GM21619 (cell line): ENCODE measurements at regions not wholly inside any gene's neighbourhood (a gene's known extent, or its start where the extent isn't known, plus 50 kb on each side); places are given as distances from the start of the nearest gene placed in this dataset.
"Not testable (repeated sequence)": the region's sequence is repeated elsewhere in the genome, so short reads cannot be mapped to it uniquely, and the experiment has no call there.

Experiments
- ATAC-seq: cut with Tn5 transposase; IDR thresholded peaks from one replicate; pipeline ENCODE4 v1.9.1; 2021; ENCODE audit not compliant: unreplicated experiment

DNA sequence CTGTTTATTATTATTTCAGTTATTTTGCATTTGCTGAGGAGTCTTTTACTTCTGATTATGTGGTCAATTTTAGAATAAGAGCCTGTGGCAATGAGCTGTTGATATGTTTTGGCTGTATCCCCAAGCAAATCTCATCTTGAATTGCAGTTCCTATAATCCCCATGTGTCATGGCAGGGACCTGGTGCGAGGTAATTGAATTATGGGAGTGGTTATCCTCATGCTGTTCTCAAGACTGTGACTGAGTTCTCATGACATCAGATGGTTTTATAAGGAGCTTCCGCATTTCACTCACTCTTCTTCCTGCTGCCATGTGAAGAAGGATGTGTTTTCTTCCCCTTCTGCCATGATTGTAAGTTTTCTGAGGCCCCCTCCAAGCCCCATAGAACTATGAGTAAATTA lies 114.9 kb upstream of the SLCO6A1 start:
- no peak for ATAC-seq

DNA sequence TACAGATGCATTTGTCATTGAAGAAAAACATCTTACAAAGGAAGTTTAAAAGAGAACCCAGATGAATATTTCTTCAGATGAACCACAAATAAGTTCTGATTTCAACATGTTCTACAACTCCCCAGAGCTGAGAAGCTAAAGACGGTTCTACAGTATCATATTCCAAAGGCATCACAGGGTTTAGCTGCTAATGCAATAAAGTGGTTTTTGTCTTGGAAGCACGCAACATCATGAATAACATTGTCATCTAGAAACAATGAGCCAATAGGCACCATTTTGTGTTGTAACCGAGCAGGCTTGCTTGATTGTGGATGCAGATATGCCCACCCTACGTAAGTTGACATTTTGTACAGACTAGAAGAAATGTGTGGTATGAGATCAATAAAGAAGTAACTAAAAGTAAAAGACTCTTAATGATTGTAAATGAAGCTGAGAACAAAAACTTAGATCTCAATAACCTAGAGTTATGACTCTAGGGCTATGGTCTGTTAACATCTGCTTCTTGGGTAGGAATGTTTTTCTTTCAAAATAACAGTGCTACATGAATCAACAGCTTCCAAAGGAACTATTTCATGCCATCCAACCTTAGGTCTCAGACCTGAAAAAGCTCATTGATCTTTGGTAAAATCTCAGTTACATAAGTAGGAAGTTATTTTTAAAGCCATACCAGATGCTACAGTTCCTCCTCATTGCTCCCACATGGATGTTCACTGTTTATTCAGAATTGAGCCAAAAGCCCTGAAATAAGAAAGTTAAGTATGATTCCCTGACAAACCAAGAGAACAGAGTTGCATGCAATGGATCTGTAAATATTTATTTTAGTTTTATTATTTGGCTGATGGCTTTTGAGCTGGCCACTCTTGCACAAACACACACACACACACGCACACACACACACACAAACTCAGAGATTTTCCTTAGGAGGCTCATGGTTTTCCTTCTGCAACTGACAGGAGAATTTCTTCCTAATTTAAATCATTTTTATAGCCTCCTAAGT lies 118.7 kb upstream of the SLCO6A1 start:
- no peak for ATAC-seq

DNA sequence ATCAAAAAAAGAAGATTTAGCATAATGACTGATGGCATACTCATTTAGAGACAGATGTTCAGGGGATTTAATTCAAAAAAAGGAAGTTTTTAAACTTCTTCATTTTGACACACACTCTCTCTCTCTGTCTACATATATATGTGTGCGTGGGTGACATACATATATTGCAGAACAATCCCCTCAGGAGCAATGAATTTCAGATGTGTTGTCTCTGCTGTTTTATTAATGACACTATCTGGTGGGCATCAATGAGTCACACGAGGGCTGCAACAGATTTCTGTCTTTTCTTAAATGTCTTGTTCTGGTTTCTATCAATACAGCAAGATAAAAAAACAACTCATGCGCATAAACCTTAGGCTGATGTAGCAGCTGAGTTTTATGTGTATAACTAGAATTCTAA lies 123.5 kb upstream of the SLCO6A1 start:
- ATAC-seq = no peak

DNA sequence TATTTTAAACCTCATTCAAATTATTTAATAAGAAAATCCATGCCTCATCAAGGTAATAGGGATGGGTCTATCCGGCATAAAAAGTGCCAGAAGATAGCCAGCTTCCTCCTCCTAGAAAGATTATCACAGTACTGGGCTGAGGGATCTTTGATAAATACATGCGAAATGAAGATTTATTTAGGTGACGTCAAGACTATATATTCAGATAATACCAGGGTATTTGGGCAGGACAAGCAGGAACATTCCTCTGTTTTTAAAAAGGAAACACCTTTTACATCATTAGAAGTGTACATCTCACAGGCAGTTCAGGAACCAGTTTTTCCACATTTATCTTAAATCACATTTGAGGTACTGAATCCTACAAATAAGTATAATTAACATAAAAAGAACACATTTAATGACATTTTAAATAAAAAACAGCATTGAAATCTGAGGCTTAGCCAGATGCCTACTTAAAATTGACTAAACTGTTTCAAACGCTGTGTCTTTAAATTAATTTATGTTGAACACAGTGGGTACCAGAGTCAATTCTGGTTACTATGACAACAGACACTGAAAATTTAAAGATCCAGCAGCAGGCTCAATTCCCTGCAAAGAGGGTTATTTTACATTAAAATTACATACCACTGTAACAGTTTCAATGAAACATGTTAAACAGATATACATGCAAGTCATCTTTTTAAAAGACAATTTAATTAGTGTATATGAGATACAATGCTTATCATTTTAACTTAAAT lies 124.7 kb upstream of the SLCO6A1 start:
- ATAC-seq = no peak

DNA sequence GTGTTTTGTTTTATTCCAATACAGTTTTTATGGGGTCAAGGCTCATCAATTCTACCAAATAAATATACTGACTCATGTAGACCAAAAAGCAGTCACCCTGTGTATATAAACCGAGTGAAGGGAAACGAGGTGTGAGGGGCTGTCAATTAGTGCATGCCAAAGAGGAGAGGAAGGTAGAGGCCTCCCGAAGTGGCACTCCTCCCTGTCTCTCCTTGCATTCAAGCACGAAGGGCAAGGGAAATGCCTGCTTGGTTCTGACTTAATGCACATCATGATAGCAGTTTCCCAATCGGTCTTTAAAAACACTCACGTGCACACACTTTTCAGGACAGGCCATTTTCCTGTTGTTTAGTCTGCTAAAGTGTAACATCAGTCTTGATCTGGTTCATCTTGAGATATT lies 125.6 kb upstream of the SLCO6A1 start:
- ATAC-seq = no peak

DNA sequence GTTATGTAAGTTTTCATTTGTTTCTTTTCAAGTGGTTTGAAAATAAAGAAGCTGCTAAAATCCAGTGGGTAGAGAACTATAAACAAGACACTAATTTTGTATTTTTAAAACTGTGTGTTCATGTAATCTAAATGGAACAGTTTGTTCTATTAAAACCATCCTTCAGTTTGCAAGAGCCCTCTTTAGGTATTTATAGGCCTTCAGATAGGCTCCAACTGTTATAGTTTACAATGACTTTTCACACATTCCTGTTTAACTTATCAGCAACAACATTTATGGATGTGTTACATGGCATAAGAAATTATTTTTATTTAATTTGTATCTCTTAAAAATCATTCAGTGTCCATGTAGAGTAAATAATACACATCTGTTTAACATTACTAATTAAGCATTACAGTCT lies 126.7 kb upstream of the SLCO6A1 start:
- no peak for ATAC-seq

DNA sequence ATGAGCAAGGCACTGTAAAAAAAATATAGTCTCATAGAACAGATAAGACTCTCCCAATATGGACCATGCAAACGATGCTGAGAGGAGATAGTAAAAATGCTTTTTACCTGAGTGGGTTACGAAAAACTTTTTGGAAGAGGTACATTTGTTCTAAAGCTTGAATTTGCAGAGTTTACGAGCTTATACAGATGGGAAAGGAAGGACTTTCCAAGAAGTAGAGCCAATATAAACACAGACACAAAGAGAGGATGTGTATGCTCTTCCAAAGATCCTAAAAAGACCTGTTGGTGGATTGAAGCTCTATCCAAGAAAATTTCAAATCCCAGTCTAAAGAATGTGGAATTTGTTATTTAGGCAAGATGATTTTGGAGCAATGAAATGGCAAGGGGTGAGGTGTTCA lies 127.1 kb upstream of the SLCO6A1 start:
- ATAC-seq = no peak

DNA sequence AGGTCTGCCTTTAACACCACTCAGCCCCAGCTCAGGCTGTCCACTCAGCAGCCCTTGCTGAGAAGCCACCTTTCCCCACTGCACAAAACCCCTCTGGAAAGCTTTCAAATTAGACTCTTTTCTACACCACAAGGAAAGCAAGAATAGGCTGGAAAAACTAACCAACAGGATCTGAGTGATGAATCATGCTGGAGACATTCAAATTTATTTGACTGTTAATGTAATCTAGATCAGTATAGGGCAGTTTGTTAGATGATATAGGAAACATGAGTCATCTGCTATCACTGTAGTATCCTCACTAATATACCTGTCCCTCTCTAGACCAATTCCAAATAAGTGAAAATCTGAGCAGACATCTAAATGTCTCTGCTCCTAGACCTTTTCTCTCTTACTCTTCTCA lies 127.8 kb upstream of the PAM start:
- ATAC-seq = no peak

DNA sequence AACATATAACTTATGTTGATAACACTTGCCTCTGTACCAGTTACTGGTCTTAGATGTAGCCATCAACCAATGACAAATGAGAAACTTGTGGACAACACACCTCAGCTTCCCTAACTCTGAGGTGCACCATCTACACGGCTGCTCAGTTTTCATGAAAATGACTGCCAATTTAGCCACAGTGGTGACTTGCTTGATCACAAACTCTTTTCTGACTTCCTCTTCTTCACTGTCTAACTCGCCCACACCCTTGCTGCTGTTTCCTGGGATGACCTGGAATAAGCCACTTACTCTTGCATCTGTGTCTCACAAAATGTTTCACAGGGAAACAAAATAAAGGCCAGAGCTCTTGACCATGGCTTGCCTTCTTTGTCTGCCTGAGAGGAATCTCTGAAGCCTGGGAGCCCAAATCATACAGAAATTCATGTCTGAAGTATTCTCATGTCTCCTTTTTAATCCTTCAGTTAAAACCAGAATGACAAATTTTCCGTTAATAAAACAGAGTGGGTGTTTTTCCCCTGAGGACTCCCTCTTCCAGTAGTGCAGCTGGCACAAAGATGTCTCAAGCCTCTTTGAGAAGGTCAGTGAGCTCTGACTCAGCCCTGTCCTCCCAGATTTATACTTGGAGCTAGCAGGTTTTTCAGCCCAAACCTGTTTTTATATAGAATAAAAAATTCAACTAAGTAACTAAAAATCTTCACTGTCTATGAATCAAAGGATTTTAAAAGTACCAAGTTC lies 126.5 kb upstream of the PAM start:
- no peak for ATAC-seq

DNA sequence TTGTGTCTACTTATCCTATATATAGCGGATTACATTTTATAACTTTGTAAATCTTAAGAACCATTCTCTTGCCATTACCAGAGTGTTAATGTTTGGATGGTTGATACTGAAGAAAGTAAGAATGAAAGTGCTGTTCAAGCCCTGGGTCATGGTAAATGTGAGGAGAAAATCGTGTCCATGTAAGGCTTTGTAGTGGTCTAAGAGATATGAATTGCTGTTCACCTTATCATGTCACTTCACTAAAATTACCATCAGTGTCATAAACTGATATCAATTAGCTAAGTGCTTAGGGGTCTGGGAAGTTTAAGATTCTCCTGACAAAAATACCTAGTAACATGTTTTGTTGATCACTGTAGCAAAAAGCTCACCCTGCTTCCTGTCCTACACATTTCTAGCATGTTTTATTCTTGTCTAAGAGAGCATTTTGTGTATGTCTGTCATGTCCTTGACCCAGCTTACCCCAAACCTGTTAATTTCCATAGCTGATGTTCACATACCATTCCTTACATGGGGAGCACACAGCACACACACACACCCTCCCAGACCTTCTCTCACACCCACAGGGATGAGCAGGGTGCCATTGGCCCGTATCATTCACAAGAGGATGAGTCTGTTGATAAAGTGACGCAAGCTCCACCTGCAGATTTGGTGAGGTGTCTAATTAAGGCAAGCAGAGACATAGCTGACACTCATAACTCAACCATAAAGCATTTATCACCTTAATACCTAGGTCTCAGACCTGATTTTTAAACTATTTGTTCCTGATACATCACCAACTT lies 125.1 kb upstream of the PAM start:
- no peak for ATAC-seq

DNA sequence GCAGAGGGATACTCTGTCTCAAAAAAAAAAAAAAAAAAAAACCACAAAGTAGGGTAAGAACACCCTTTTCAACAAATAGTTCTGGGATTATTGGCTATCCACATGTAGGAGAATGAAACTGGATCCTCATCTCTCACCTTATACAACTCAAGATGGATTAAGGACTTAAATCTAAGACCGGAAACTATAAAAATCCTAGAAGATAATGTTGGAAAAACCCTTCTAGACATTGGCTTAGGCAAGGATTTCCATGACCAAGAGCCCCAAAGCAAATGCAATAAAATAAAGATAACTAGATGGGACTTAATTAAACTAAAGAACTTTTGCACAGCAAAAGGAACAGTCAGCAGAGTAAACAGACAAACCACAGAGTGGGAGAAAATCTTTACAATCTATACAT lies 119.7 kb upstream of the PAM start:
- not testable (repeated sequence) for ATAC-seq

DNA sequence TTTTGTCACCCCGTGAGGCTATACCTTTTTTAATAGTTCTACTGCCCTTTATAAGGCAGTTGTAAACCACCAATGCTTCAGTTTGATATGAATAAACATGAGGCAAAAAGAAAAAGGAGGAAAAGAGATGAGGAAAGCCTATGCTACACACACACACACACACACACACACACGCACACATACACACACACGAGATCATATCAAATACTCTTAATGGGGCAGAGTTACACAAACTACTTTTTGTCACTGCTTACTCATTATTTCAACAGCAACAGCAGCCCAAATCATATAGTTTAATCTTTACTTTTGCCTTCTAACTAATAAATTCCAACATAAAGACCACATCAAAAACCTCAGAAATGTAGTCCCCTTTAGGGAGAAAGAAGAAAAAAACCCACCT lies 116.8 kb upstream of the PAM start:
- no peak for ATAC-seq

DNA sequence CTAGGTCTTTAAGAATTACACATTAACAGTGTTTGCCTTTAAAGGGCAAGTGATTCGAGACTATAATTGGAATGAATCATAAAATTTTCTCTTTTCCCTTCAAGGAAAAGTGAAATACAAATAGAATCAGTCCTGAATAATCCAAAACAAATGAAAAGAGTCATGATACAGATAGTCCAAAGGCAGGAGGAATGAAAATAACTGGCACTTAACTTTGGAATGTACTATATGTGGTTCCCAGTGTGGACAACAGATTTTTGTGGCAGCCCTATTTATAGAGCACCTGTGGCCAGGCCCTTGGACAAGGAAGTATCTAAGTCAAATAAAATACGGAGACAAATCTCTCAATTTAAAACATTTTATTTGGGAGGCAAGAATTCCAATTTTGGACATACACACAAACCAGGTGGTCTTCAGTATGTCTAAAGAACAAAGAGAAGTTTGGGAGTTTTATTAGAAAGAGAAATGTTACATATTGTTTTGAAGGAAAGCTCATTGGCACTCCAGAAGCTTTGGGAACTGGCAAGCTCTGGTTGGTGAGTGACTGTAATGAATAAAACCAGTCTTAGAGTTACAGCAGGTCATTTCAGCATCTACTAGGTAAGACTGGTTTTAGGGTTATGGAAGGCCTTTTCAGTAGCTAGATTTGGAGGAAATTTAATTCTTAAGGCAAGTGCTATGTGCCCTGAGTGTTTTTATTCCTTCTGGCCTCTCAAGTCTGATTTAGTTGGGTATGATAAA lies 116.0 kb upstream of the PAM start:
- no peak for ATAC-seq

DNA sequence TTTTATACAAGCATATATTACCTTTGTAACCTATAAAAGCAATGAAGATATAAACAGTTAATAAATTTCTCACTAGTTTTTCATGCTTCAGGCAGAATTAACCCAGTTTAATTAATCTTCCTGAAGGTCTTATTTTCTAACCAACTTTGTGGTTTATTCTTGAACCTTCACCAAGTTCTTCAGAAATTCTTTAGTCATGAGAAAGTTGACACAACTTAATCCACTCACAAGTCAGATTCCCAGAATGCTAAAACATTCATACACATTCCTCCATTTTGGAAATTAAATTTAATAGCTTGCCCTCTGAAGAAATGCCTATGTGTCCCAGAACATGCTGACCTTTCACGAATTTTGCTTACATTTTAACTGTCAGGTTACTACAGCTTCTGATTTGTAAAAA lies 105.4 kb upstream of the PAM start:
- no peak for ATAC-seq

DNA sequence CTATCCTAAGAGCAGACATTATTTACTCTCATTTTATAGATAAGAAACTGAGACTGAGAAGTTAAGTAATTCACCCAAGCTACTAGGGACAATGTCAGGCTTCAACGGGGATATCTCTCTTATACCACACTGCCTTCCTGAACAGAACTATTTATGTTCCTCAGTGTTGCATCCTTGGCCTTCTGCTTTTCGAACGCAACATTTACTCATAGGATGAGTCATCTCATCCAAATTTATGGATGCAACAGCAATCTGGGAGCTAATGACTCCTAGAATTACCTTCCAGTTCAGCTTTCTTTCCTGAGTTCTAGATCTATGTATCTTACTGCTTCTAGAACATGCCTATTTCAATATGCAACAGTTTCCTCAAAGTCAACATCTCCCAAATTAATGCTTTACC lies 103.6 kb upstream of the PAM start:
- ATAC-seq = no peak

DNA sequence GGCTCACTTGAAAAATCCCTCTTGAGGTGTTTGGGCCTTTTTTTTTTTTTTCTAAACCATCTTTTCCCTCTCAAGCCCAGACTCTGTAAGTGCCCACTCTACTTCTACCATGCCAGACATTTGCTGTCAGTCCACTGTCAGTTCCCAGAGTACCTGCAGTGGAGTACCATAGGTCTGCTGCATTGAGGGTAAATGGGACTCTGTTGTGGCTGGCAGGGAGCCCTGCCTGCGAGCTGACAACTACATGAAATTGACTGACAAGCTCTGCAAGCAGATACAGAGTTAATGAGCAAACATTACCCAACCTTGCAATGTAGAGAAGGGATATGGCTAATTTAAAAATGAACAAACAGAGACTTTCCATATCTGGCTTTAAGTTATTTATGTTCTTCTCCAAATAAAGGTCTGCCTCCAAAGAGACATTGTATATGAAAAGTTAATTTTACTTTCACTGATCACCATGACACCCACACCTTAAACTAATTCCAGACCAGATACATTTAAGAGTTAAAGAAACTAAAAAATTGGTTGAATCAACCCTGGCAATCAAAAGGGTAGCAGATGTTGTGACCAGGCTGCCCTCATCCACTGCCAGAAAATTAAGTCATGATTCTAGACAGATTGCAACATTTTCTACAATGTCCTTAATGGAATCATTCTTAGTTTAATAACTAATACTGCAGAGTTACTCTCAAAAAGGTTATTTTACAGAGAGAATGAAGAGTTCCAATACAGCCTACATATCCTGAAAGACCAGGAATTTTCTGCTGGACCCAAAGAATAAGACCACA lies 100.4 kb upstream of the PAM start:
- ATAC-seq = no peak

DNA sequence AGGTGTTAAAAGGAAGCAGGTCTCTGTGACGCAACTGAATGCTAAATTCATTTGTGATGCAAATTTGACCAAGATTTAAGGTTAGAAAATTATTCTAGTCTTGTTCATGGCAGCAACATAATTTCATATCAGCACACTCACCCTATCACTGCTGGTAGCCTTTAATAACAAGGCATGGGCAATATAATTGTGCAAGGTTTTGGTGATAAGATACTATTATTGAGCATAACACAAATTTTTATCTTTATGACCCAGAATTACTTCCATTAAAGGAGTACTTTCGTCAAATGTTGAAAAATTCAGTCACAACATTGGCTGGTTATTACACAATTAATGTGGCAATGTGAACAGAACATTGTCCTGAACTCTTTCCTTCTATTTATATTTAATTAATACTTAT lies 96.0 kb upstream of the PAM start:
- no peak for ATAC-seq

DNA sequence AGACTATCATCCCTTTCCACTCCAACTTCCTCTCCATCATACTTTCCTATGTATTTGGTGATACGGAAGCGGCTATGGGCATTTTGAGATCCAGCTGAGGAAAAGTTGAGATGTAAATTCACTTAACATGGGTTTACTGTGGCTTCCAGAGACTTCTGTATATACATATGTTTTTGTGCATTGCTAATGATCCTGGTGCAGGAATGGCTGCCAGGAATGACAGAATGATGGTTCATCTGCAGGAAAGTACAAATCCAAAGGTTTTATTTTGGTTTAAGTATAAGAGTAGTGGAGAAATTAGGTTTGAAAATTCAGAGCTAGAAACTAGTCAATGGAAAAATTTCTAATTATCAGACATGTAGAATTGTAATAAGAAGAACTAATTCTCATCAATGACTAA lies 95.0 kb upstream of the PAM start:
- no peak for ATAC-seq

DNA sequence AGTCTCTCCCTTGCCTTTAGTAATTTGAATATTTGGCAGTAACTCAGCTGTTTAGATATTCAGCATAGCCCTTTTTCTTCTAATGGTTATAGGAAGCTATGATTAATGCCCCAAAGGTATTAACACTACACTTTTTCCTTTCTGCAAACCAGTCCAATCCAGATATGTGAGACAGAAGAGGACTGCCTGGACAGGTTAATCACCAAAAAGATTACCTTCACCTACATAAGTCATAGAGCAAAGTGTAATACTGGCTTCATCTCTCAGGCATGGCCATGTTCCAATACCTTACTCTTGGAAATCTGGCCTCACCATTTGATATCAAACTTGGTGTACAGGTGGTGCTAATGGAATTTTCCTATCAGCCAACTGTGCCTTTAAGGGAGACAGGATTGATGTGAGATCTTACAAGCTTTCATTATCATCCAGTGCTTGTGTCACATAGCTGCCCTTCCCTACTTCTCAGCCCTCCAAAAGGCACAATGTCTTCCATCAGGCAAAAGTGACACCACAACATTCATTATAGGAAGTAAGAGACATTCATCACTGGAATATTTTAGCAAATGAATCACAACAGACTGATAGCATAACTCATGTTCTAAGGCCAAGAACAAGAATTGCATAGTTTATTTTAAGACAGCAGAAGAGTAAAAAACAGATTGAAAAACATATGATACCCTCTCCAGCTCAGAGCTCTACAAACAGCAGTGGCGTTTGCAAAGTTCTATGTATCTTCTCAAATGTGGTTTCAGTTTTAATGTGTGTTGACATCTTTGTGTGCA lies 91.2 kb upstream of the PAM start:
- no peak for ATAC-seq
